ENCODE measurements at regions not wholly inside any gene's neighbourhood (a gene's known extent, or its start where the extent isn't known, plus 50 kb on each side); places are given as distances from the start of the nearest gene placed in this dataset.
"Not testable (repeated sequence)": the region's sequence is repeated elsewhere in the genome, so short reads cannot be mapped to it uniquely, and the experiment has no call there.

GRCh38 chr12:27133022-27133590 is 50.7 kb upstream of the C12orf71 start:
- no peak for DNase-seq

- no peak for DNase-seq
Measured at GRCh38 chr12:27140478-27140969, 58.1 kb upstream of the C12orf71 start.

GRCh38 chr12:27142101-27142721 is 59.8 kb upstream of the C12orf71 start:
- peak; percentile 68 for DNase-seq

- DNase-seq = no peak
Measured at GRCh38 chr12:27143256-27144069, 61.1 kb upstream of the C12orf71 start.

- not testable (repeated sequence) for DNase-seq
Measured at GRCh38 chr12:27145725-27146124, 63.3 kb upstream of the C12orf71 start.

- DNase-seq = no peak
Measured at GRCh38 chr12:27148373-27148772, 66.0 kb upstream of the C12orf71 start.

- no peak for DNase-seq
Measured at GRCh38 chr12:27148791-27149190, 66.4 kb upstream of the C12orf71 start.

- no peak for DNase-seq
Measured at GRCh38 chr12:27151479-27151878, 69.1 kb upstream of the C12orf71 start.

- DNase-seq = no peak
Measured at GRCh38 chr12:27158297-27158696, 75.9 kb upstream of the C12orf71 start.

- DNase-seq = no peak
Measured at GRCh38 chr12:27161458-27162228, 79.3 kb upstream of the C12orf71 start.

- DNase-seq = no peak
Measured at GRCh38 chr12:27162229-27162537, 79.8 kb upstream of the C12orf71 start.

GRCh38 chr12:27163048-27163715 is 80.8 kb upstream of the C12orf71 start:
- DNase-seq = peak; percentile 15

GRCh38 chr12:27163894-27164293 is 80.2 kb upstream of the STK38L start:
- no peak for DNase-seq

GRCh38 chr12:27164330-27165040 is 79.6 kb upstream of the STK38L start:
- no peak for DNase-seq

GRCh38 chr12:27165958-27166357 is 78.1 kb upstream of the STK38L start:
- not testable (repeated sequence) for DNase-seq

- not testable (repeated sequence) for DNase-seq
Measured at GRCh38 chr12:27171494-27171893, 72.6 kb upstream of the STK38L start.

- DNase-seq = no peak
Measured at GRCh38 chr12:27176765-27177164, 67.3 kb upstream of the STK38L start.

GRCh38 chr12:27177706-27178105 is 66.4 kb upstream of the STK38L start:
- no peak for DNase-seq

GRCh38 chr12:27178255-27178654 is 65.8 kb upstream of the STK38L start:
- DNase-seq = no peak

- DNase-seq = no peak
Measured at GRCh38 chr12:27178723-27179399, 65.2 kb upstream of the STK38L start.

- no peak for DNase-seq
Measured at GRCh38 chr12:27179400-27180214, 64.5 kb upstream of the STK38L start.

Data from NCI-H146 (cell line).